ENCODE measurements at regions not wholly inside any gene's neighbourhood (a gene's known extent, or its start where the extent isn't known, plus 50 kb on each side); places are given as distances from the start of the nearest gene placed in this dataset.

GRCh38 chr1:243996223-243996622 is 54.9 kb upstream of the ZBTB18 start:
- TF ChIP-seq CTCF (IDR thresholded peaks at IDR 0.05) (no peak), POLR2A (IDR thresholded peaks at IDR 0.05) (no peak)

Measured in esophagus squamous epithelium (tissue), 4 donors.